GM23248 (cell line): ENCODE measurements at regions not wholly inside any gene's neighbourhood (a gene's known extent, or its start where the extent isn't known, plus 50 kb on each side); places are given as distances from the start of the nearest gene placed in this dataset.

Source experiments
- DNase-seq: peaks from one replicate; pipeline ENCODE4 v3.0.0-alpha.2; 2015
- H2AFZ ChIP-seq: fragments of 200-600 bp; sonication (generic); 2 replicates; pipeline ENCODE4 v1.6.1; 2016; ENCODE audit warnings: antibody characterized with exemption
- H3F3A ChIP-seq: fragments of 200-600 bp; sonication (generic); 2 replicates; pipeline ENCODE4 v1.6.1; 2016; ENCODE audit warnings: mild to moderate bottlenecking, antibody characterized with exemption, mixed run types; ENCODE audit not compliant: insufficient read depth
- H3K27ac ChIP-seq: fragments of 200-600 bp; sonication (generic); 2 replicates; pipeline ENCODE4 v1.5.1; 2016; ENCODE audit warnings: mild to moderate bottlenecking
- H3K27me3 ChIP-seq: fragments of 200-600 bp; sonication (generic); replicated peaks from 2 replicates; pipeline ENCODE4 v1.6.1; 2016; ENCODE audit warnings: mild to moderate bottlenecking; ENCODE audit not compliant: insufficient read depth
- H3K36me3 ChIP-seq: fragments of 200-600 bp; sonication (generic); 2 replicates; pipeline ENCODE4 v1.6.1; 2016; ENCODE audit warnings: low read depth, mild to moderate bottlenecking
- H3K4me1 ChIP-seq: fragments of 200-600 bp; sonication (generic); 2 replicates; pipeline ENCODE4 v1.6.1; 2016; ENCODE audit warnings: mild to moderate bottlenecking; ENCODE audit not compliant: insufficient read depth
- H3K4me2 ChIP-seq: fragments of 200-600 bp; sonication (generic); one replicate; pipeline ENCODE4 v1.6.1; 2016; ENCODE audit warnings: mild to moderate bottlenecking; ENCODE audit not compliant: unreplicated experiment
- H3K4me3 ChIP-seq: fragments of 200-600 bp; sonication (generic); 2 replicates; pipeline ENCODE4 v1.5.1; 2016; ENCODE audit warnings: mild to moderate bottlenecking
- H3K79me2 ChIP-seq: fragments of 200-600 bp; sonication (generic); 2 replicates; pipeline ENCODE4 v1.6.1; 2016; ENCODE audit warnings: mild to moderate bottlenecking; ENCODE audit not compliant: insufficient read depth
- H3K9ac ChIP-seq: fragments of 200-600 bp; sonication (generic); 2 replicates; pipeline ENCODE4 v1.6.1; 2016; ENCODE audit warnings: mild to moderate bottlenecking
- H3K9me2 ChIP-seq: fragments of 200-600 bp; sonication (generic); 2 replicates; pipeline ENCODE4 v1.6.1; 2016; ENCODE audit warnings: mixed run types, mild to moderate bottlenecking, moderate library complexity; ENCODE audit not compliant: insufficient read depth
- H3K9me3 ChIP-seq: fragments of 200-600 bp; sonication (generic); one replicate; pipeline ENCODE4 v1.6.1; 2017; ENCODE audit warnings: low read depth
- H4K20me1 ChIP-seq: fragments of 200-600 bp; sonication (generic); 2 replicates; pipeline ENCODE4 v1.6.0; 2016; ENCODE audit not compliant: insufficient read depth
- EZH2 ChIP-seq: fragments of 200-600 bp; sonication (generic); IDR thresholded peaks from 2 replicates; pipeline ENCODE4 v1.6.1; 2018; ENCODE audit warnings: antibody characterized with exemption, mild to moderate bottlenecking; ENCODE audit not compliant: insufficient read depth, poor library complexity, severe bottlenecking
- EZH2phosphoT487 ChIP-seq: fragments of 200-600 bp; sonication (generic); IDR thresholded peaks from 2 replicates; pipeline ENCODE4 v1.6.1; 2018; ENCODE audit warnings: antibody characterized with exemption, moderate library complexity, mild to moderate bottlenecking, low read depth; ENCODE audit not compliant: insufficient read depth
- WGBS, 2 experiments: methylation state at CpG; one replicate each; pipeline ENCODE4 v1.1.6; 2015 to 2017; ENCODE audit warnings: low lambda C conversion rate in 2 of 2, low coverage in 1 of 2; ENCODE audit errors: missing lambda C conversion rate in 2 of 2; 5-methylcytosine and 5-hydroxymethylcytosine counted together
- in situ Hi-C: fragments of 300-500 bp; cut with MboI; formaldehyde crosslinking; loops from 2 replicates; pipeline ENCODE4 v1.15.0; 2020

GRCh38 chr10:83433705-83434104 lies 705.6 kb upstream of the GHITM start:
- no peak overlapping the region for H3K27ac ChIP-seq
- H3K79me2 ChIP-seq, result no peaks in the 10 kb centered on the region
- no peak overlapping the region for H2AFZ ChIP-seq
- TF ChIP-seq EZH2 (no peak), EZH2phosphoT487 (no peak)
- DNase-seq, result no peak
- no peaks in the 10 kb centered on the region for H3K9me3 ChIP-seq
- H3K27me3 ChIP-seq, result no peaks in the 10 kb centered on the region
- H4K20me1 ChIP-seq, result no peaks in the 10 kb centered on the region
- WGBS, 2 experiments, result 26 to 32% methylated on average over 4 of the region's 4 CpGs
- H3K4me2 ChIP-seq, result no peak overlapping the region
- H3K9ac ChIP-seq, result no peak overlapping the region
- H3K9me2 ChIP-seq, result no peaks in the 10 kb centered on the region
- H3K4me1 ChIP-seq, result no peaks in the 10 kb centered on the region
- in situ Hi-C loops, result no loop called here
- no peak overlapping the region for H3K4me3 ChIP-seq
- H3F3A ChIP-seq, result no peaks in the 10 kb centered on the region
- H3K36me3 ChIP-seq, result no peaks in the 10 kb centered on the region

GRCh38 chr10:83448013-83448412 lies 691.3 kb upstream of the GHITM start:
- Histone ChIP-seq H3K27ac (no peak overlapping the region), H3K4me2 (no peak overlapping the region), H2AFZ (no peak overlapping the region), H3K36me3 (no peaks in the 10 kb centered on the region), H3K4me3 (no peak overlapping the region), H3K9me2 (no peaks in the 10 kb centered on the region), H3K9ac (no peak overlapping the region), H3K79me2 (no peaks in the 10 kb centered on the region), H3F3A (no peaks in the 10 kb centered on the region), H3K4me1 (no peaks in the 10 kb centered on the region), H4K20me1 (no peaks in the 10 kb centered on the region), H3K9me3 (no peaks in the 10 kb centered on the region), H3K27me3 (no peaks in the 10 kb centered on the region)
- no peak for DNase-seq
- TF ChIP-seq EZH2, result no peak
- TF ChIP-seq EZH2phosphoT487, result no peak
- WGBS, 2 experiments, result 61 to 69% methylated on average over 1 of the region's 1 CpG
- in situ Hi-C loops, result no loop called here

GRCh38 chr10:83458611-83459010 lies 680.7 kb upstream of the GHITM start:
- H3K4me1 ChIP-seq, result no peaks in the 10 kb centered on the region
- no peaks in the 10 kb centered on the region for H4K20me1 ChIP-seq
- 30 to 31% methylated on average over 12 to 13 of the region's 13 CpGs for WGBS, 2 experiments
- H3K9me2 ChIP-seq, result no peaks in the 10 kb centered on the region
- no peaks in the 10 kb centered on the region for H3K9me3 ChIP-seq
- H3K36me3 ChIP-seq, result no peaks in the 10 kb centered on the region
- H3K4me3 ChIP-seq, result no peak overlapping the region
- no peak overlapping the region for H2AFZ ChIP-seq
- TF ChIP-seq EZH2 (no peak), EZH2phosphoT487 (no peak)
- no peak overlapping the region for H3K27ac ChIP-seq
- H3K4me2 ChIP-seq, result no peak overlapping the region
- H3F3A ChIP-seq, result no peaks in the 10 kb centered on the region
- H3K9ac ChIP-seq, result no peak overlapping the region
- H3K27me3 ChIP-seq, result no peaks in the 10 kb centered on the region
- no peak for DNase-seq
- no peaks in the 10 kb centered on the region for H3K79me2 ChIP-seq
- in situ Hi-C loops, result no loop called here

GRCh38 chr10:83459124-83459523 lies 680.2 kb upstream of the GHITM start:
- 35 to 45% methylated on average over 7 of the region's 7 CpGs for WGBS, 2 experiments
- no peak overlapping the region for H2AFZ ChIP-seq
- no peak overlapping the region for H3K4me3 ChIP-seq
- no peaks in the 10 kb centered on the region for H3K79me2 ChIP-seq
- no peaks in the 10 kb centered on the region for H3K36me3 ChIP-seq
- no peak overlapping the region for H3K4me2 ChIP-seq
- no peaks in the 10 kb centered on the region for H3K9me2 ChIP-seq
- TF ChIP-seq EZH2phosphoT487 (no peak), EZH2 (no peak)
- in situ Hi-C loops, result no loop called here
- no peak overlapping the region for H3K9ac ChIP-seq
- no peak overlapping the region for H3K27ac ChIP-seq
- H3K4me1 ChIP-seq, result no peaks in the 10 kb centered on the region
- H3F3A ChIP-seq, result no peaks in the 10 kb centered on the region
- no peaks in the 10 kb centered on the region for H4K20me1 ChIP-seq
- no peaks in the 10 kb centered on the region for H3K27me3 ChIP-seq
- no peak for DNase-seq
- H3K9me3 ChIP-seq, result no peaks in the 10 kb centered on the region

DNA sequence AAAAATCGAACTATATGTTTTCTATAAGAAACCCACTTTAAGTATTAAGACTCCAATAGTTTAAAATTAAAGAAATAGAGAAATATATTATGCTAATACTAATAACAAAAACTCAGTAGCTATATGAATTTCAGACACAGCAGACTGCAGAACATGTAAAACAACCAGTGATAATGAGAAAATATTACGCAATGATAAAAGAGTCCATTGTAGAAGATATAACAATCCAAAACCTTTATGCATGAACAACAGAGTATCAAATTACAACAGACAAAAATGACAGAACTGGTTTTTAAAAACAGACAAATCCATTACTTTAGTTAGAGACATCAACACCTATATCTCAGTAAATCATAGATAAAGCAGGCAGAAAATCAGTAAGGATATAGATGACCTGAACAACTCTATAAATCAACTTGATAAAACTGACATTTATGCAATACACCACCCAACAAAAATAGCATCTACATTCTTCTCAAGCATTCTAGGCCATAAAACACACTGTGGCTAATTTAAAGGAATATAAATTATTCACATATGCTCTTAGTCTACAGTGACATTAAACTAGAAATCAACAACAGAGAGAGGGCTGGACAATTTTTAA lies 669.5 kb upstream of the GHITM start:
- H3K27ac ChIP-seq, result no peak overlapping the region

More for the DNA sequence above, 669.5 kb upstream of the GHITM start:
- no peaks in the 10 kb centered on the region for H3K9me2 ChIP-seq
- H4K20me1 ChIP-seq, result no peaks in the 10 kb centered on the region
- TF ChIP-seq EZH2 (no peak), EZH2phosphoT487 (no peak)
- H3K27me3 ChIP-seq, result no peaks in the 10 kb centered on the region
- no peak overlapping the region for H3K9ac ChIP-seq
- no peaks in the 10 kb centered on the region for H3K4me1 ChIP-seq
- H3F3A ChIP-seq, result no peaks in the 10 kb centered on the region
- H3K79me2 ChIP-seq, result no peaks in the 10 kb centered on the region
- no peaks in the 10 kb centered on the region for H3K36me3 ChIP-seq
- DNase-seq, result no peak
- H3K4me3 ChIP-seq, result no peak overlapping the region
- H3K9me3 ChIP-seq, result no peaks in the 10 kb centered on the region
- in situ Hi-C loops, result no loop called here
- H2AFZ ChIP-seq, result no peak overlapping the region
- WGBS, 2 experiments, result 27 to 34% methylated on average over 2 of the region's 2 CpGs
- H3K4me2 ChIP-seq, result no peak overlapping the region
